GM10248 (cell line): ENCODE measurements at regions not wholly inside any gene's neighbourhood (a gene's known extent, or its start where the extent isn't known, plus 50 kb on each side); places are given as distances from the start of the nearest gene placed in this dataset.

Experiments
- CTCF ChIA-PET: fragments of 300-600 bp; sonication (Branson Sonifier 250); formaldehyde crosslinking; extraction: SDS; loops from one replicate; lab custom pipeline; 2021; ENCODE audit warnings: antibody characterized with exemption; lab: Yijun Ruan, JAX
- POLR2A ChIA-PET: fragments of 350-650 bp; sonication (Branson Sonifier 250); formaldehyde crosslinking; extraction: SDS; loops from one replicate; lab custom pipeline; 2020; ENCODE audit warnings: antibody characterized with exemption; lab: Yijun Ruan, JAX
- DNase-seq: peaks from one replicate; pipeline ENCODE4 v3.0.0; 2012; ENCODE audit errors: extremely low spot score
- TF ChIP-seq, protein P1 (sequence below): IDR thresholded peaks from 2 replicates; pipeline ENCODE4 v1.5.1; 2012; ENCODE audit warnings: mild to moderate bottlenecking, low read depth; ENCODE audit errors: extremely low read depth, missing control alignments, control extremely low read depth

DNA sequence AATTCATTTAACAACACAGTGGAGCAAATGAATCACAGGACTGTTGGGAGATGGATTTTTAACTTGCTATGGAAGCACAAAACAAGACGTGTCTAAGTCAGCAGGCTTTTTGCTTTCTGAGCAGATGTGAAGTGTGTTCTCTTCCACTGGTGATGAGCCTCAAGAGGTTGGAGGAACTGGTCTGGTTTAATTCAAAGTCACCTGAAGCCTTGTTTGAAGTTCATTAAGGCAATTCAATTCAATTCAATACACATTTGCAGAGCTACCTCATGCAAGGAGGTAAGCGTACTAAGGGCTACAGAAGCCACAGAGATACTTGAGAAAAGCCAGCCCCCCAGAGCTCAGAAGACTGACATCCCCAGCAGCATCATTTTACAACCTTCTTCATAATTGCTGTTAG, 68.4 kb upstream of the PALS2 start:
- TF ChIP-seq, protein P1, sequence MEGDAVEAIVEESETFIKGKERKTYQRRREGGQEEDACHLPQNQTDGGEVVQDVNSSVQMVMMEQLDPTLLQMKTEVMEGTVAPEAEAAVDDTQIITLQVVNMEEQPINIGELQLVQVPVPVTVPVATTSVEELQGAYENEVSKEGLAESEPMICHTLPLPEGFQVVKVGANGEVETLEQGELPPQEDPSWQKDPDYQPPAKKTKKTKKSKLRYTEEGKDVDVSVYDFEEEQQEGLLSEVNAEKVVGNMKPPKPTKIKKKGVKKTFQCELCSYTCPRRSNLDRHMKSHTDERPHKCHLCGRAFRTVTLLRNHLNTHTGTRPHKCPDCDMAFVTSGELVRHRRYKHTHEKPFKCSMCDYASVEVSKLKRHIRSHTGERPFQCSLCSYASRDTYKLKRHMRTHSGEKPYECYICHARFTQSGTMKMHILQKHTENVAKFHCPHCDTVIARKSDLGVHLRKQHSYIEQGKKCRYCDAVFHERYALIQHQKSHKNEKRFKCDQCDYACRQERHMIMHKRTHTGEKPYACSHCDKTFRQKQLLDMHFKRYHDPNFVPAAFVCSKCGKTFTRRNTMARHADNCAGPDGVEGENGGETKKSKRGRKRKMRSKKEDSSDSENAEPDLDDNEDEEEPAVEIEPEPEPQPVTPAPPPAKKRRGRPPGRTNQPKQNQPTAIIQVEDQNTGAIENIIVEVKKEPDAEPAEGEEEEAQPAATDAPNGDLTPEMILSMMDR, result no peak
- ChIA-PET POLR2A (no interaction called here), CTCF (interaction anchor here (1.0 to 1.4 kb wide), 2 partner anchors 9 to 23 kb away, joined by 3 read pairs; no protein-coding TSS in a partner anchor)
- no peak for DNase-seq

DNA sequence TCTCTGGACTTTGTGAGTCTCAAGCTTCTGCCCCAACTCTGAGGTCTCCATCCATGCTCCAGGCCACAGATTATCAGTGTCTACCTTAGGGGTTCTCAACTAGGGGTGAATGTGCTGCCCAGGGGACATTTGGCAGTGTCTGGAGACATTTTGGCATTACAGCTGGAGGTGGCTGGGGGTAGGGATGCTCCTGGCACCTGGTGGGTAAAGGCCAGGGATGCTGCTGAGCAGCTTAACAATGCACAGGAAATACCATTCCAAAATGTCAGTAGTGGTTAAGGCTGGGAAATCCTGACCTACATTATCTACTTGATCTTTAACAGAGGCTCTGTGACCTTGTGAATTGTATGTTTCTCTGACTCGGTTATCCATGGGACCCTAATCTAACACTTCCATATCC, 67.3 kb upstream of the PALS2 start:
- POLR2A ChIA-PET, result no interaction called here
- no peak for DNase-seq
- CTCF ChIA-PET, result interaction anchor here (1.0 to 1.6 kb wide), 3 partner anchors 10 to 160 kb away, joined by 3 read pairs; no protein-coding TSS in a partner anchor
- TF ChIP-seq, protein P1, result no peak

DNA sequence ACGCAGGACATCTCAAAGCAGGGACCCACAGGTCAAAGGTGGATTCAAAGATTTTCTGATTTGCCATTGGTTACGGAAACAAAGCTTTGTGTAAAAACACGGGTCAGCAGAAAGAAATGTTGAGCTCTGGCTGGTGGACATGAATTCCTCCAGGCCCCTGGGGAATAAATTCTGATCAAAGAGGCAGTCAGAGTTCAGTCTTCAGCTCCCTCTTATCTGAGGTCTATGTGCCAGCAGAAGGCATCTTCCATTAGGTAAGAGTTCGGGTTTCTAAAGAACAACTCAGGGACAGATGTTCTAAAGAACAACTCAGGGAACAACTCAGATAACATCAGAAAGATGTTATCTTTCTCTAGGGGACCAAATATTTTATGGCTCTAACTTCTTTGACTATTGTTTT, 64.9 kb upstream of the PALS2 start:
- ChIA-PET POLR2A (no interaction called here), CTCF (no interaction called here)
- TF ChIP-seq, protein P1, result no peak

DNA sequence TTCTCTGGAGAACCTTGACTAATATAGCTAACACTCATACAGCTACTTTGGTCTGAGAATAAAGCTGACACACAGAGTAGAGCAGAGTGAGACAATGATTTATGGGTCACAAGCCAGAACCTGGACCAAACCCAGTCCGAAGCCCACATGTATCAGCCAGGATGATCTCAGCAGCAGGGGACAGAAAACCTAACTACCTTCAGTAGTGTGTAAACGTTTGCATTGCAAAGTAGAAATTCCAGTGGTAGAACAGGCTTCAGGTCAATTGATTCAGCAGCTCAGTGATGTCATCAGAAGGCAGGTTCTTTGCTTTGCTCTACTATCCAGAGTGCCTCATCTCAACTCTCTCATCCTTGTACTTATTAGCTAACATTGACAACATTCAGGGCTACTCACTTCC, 62.5 kb upstream of the PALS2 start:
- ChIA-PET CTCF (interaction anchor here (1.0 to 1.1 kb wide), 3 partner anchors 10 to 36 kb away, joined by 3 read pairs; no protein-coding TSS in a partner anchor), POLR2A (no interaction called here)
- TF ChIP-seq, protein P1, result no peak
- DNase-seq, result no peak

More for the DNA sequence above, 64.9 kb upstream of the PALS2 start:
- no peak for DNase-seq

DNA sequence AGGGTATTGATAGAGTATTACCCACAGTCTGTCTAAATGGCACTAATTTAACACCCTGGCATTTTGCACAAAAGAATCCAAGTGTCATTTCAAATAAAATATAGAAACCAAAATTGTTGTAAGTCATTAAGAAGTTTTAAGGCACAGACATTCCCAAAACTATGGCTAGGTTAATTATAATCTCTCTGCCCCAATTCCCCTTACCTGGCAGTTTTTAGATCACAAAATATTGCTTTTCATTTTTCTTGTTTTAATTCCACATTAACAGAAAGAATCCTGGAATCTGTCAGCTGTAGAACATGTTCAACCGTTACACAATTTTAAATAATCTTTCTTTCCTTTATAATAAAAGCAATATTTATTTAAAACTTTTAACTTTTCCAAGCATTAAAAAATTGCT, 56.1 kb upstream of the PALS2 start:
- no peak for DNase-seq
- POLR2A ChIA-PET, result no interaction called here
- CTCF ChIA-PET, result no interaction called here
- TF ChIP-seq, protein P1, result no peak

DNA sequence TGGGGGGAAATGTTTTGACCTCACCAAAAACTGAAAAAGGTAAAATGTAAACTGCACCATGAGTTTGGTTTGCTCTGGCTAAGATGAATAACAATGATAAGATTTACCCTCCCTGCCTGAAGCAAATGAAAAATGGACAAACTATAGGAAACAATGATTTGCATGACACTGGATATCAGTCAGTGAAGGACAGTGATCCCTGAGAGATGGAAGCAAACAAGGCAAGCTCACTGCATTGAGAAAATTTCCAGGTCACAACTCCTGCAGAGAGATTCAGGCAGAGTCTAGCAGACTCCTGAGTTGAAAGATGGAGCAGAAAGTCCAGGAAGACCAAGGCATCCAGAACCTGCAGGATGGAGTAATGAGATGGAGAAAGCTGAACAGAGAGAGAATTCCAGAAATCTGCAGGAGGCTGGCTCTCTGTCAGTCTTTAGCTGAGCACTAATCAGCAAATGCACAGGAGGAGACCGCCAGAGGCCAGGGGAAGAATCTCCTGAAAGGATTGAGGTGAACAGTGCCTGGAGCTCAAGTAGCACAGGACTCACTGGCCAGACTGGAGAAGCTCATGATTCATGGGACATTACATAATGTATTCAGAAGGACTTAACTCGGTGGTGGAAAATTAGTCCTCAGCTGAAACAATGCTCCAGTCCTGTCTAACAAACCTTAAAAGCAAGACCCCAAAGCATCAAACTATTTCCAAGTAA, 51.2 kb upstream of the PALS2 start:
- DNase-seq, result no peak
- TF ChIP-seq, protein P1, result no peak
- POLR2A ChIA-PET, result no interaction called here
- CTCF ChIA-PET, result interaction anchor here (1.0 to 1.6 kb wide), 2 partner anchors 18 to 20 kb away, joined by 3 to 4 read pairs; no protein-coding TSS in a partner anchor
